Eye (tissue), 1 donor: ENCODE measurements at regions not wholly inside any gene's neighbourhood (a gene's known extent, or its start where the extent isn't known, plus 50 kb on each side); places are given as distances from the start of the nearest gene placed in this dataset.
A peak's percentile ranks its signal among the peaks of the same experiment; 100 is the strongest.
"Not testable (repeated sequence)": the region's sequence is repeated elsewhere in the genome, so short reads cannot be mapped to it uniquely, and the experiment has no call there.

Experiments
- DNase-seq: peaks from one replicate; pipeline ENCODE4 v3.0.0-alpha.2; 2015

GRCh38 chr11:15824060-15824459 lies 532.3 kb downstream of the SOX6 start:
- DNase-seq: no peak

- DNase-seq: peak; percentile 55
Observed at GRCh38 chr11:15825976-15826650, 530.2 kb downstream of the SOX6 start.

GRCh38 chr11:15826826-15827225 lies 529.5 kb downstream of the SOX6 start:
- peak; percentile 75 for DNase-seq

- no peak for DNase-seq
Observed at GRCh38 chr11:15828215-15828853, 528.0 kb downstream of the SOX6 start.

GRCh38 chr11:15829312-15829711 lies 527.0 kb downstream of the SOX6 start:
- DNase-seq: no peak

GRCh38 chr11:15830741-15831428 lies 525.5 kb downstream of the SOX6 start:
- DNase-seq: no peak

GRCh38 chr11:15835788-15836411 lies 520.4 kb downstream of the SOX6 start:
- DNase-seq: no peak

GRCh38 chr11:15836795-15837194 lies 519.6 kb downstream of the SOX6 start:
- DNase-seq: no peak

GRCh38 chr11:15837901-15838489 lies 518.4 kb downstream of the SOX6 start:
- no peak for DNase-seq

GRCh38 chr11:15839061-15839460 lies 517.3 kb downstream of the SOX6 start:
- DNase-seq: peak; percentile 69

GRCh38 chr11:15840966-15841365 lies 515.4 kb downstream of the SOX6 start:
- no peak for DNase-seq

- DNase-seq: no peak
Observed at GRCh38 chr11:15841931-15842740, 514.2 kb downstream of the SOX6 start.

GRCh38 chr11:15843309-15843872 lies 513.0 kb downstream of the SOX6 start:
- peak; percentile 80 for DNase-seq

GRCh38 chr11:15845261-15845660 lies 511.1 kb downstream of the SOX6 start:
- peak; percentile 16 for DNase-seq

GRCh38 chr11:15848631-15849168 lies 507.6 kb downstream of the SOX6 start:
- DNase-seq: no peak

GRCh38 chr11:15849257-15849656 lies 507.1 kb downstream of the SOX6 start:
- no peak for DNase-seq

- DNase-seq: not testable (repeated sequence)
Observed at GRCh38 chr11:15850335-15850734, 506.0 kb downstream of the SOX6 start.

GRCh38 chr11:15851051-15851498 lies 505.3 kb downstream of the SOX6 start:
- DNase-seq: no peak

- no peak for DNase-seq
Observed at GRCh38 chr11:15852179-15852578, 504.2 kb downstream of the SOX6 start.

GRCh38 chr11:15854245-15854644 lies 502.1 kb downstream of the SOX6 start:
- no peak for DNase-seq

GRCh38 chr11:15858881-15859280 lies 497.5 kb downstream of the SOX6 start:
- DNase-seq: no peak

- no peak for DNase-seq
Observed at GRCh38 chr11:15859411-15859810, 496.9 kb downstream of the SOX6 start.
